ENCODE measurements at regions not wholly inside any gene's neighbourhood (a gene's known extent, or its start where the extent isn't known, plus 50 kb on each side); places are given as distances from the start of the nearest gene placed in this dataset.
"Not testable (repeated sequence)": the region's sequence is repeated elsewhere in the genome, so short reads cannot be mapped to it uniquely, and the experiment has no call there.

DNA sequence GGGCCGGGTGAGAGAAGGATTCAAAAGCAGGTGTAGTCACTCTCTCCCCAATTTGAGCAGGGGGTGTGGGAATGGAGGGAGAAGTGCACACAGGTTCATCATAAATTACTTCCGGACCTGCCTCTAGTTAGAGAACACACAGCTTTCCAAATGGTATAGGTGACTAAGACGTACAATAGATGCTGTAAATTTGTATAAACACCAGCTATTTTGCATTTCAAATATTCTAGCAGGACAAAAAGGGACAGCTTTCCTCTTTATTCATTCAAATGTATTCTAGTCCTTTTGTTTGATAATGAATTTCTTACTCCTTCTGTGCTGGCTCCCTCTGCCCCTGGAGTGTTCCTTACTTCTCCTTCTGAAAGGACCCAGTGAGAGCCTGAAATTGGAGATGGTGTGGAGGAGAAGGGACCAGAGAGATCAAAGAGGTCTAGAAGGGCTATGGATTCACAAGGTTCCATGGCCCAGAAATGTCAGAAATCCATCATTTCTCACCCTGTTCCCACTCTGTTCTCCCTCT is 53.2 kb upstream of the SH3BP4 start:
- no peak overlapping the region for H3K4me3 ChIP-seq (ENCODE audit: low read length)
- DNase-seq (ENCODE audit: low read depth, low spot score), result no peak

DNA sequence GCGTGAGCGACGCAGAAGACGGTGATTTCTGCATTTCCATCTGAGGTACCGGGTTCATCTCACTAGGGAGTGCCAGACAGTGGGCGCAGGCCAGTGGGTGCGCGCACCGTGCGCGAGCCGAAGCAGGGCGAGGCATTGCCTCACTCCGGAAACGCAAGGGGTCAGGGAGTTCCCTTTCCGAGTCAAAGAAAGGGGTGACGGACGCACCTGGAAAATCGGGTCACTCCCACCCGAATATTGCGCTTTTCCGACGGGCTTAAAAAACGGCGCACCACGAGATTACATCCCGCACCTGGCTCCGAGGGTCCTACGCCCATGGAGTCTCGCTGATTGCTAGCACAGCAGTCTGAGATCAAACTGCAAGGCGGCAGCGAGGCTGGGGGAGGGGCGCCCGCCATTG is 63.4 kb upstream of the SH3BP4 start:
- DNase-seq (ENCODE audit: low read depth, low spot score); H3K4me3 ChIP-seq (ENCODE audit: low read length): not testable (repeated sequence)

DNA sequence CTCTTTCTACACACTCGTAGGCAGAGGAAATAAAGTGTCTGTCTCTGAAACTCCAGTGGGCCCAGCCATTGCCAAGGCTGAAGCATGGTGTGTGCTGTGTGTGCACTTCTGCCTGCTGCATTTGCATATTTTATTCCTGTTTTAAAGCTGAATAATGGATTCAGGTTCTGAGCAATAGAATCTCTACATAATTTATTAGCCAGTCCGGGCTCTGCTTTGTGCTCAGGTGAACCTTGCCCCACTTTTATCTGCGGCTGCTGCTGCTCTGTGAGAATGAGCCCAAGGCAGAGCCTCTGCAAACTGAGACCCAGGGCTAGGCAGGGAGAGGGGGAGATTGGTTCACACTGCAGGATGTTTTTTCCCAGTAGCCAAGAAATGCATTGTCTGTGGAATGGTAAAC is 64.6 kb upstream of the SH3BP4 start:
- DNase-seq (ENCODE audit: low read depth, low spot score), result no peak
- no peak overlapping the region for H3K4me3 ChIP-seq (ENCODE audit: low read length)

DNA sequence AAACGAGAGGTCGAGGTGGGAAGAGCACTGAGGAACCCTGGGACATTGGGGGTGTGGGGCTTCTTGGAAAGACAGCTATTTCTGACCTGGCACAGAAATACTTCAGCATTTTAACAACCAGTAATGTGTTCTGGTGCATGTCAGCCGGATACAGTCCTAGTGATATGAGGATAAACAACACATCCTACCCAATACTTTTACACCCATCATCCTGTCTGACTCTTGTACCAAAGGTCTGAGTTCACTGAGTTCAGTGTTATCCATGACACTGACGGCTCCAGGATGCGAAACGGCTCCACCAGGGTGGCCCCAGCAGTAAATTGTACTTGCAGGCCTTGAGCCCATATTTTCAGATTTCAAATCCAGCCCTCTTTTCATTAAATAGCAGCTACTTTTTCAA is 65.9 kb upstream of the SH3BP4 start:
- DNase-seq (ENCODE audit: low read depth, low spot score), result no peak
- H3K4me3 ChIP-seq (ENCODE audit: low read length), result no peak overlapping the region

GRCh38 chr2:234885118-234885517 is 66.7 kb upstream of the SH3BP4 start:
- H3K4me3 ChIP-seq (ENCODE audit: low read length), result no peak overlapping the region
- DNase-seq (ENCODE audit: low read depth, low spot score), result no peak

GRCh38 chr2:234884591-234884990 is 67.2 kb upstream of the SH3BP4 start:
- DNase-seq (ENCODE audit: low read depth, low spot score), result no peak
- no peak overlapping the region for H3K4me3 ChIP-seq (ENCODE audit: low read length)

DNA sequence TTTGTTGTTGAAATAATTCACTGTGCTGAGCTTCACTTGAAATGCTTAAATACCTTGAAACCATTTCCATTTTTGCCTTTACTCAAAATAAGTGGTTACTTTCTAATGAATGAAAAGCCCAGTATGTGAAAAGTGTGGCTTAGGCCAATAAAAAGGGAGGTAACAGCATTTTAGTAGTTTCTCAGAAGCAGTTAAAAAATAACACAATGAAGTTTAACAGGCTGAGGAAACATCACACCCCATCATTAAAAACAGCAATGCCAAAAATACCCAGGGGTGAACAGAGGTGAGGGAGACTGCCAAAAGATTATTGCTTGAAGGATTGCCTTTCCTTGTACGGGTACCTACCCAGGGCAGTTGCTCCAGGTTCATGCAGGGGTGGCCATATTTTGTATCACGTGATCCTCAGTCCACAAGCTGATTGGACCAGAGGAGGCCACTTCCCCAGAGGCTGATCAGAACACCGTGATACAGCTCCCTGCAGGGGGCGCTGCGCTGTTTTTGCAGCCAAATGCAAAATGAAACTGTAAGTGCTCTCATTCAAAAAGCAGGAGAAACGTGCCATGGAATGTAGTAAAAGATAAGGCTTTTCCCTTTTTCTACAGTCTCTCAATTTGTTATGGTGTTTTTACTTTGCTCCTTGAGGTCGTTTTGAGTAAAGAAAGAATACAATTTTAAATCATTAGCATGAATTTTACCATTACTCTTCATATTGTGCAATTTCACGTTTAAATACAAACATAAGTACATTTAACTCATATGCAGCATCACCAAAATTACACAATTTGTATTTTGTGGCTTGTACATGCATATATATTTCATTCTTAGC is 70.2 kb upstream of the SH3BP4 start:
- H3K4me3 ChIP-seq (ENCODE audit: low read length), result no peak overlapping the region
- peak; percentile 60 for DNase-seq (ENCODE audit: low read depth, low spot score)

- H3K4me3 ChIP-seq (ENCODE audit: low read length), result no peak overlapping the region
- peak; percentile 31 for DNase-seq (ENCODE audit: low read depth, low spot score)
Measured at GRCh38 chr2:234880551-234881211, 71.1 kb upstream of the SH3BP4 start.

DNA sequence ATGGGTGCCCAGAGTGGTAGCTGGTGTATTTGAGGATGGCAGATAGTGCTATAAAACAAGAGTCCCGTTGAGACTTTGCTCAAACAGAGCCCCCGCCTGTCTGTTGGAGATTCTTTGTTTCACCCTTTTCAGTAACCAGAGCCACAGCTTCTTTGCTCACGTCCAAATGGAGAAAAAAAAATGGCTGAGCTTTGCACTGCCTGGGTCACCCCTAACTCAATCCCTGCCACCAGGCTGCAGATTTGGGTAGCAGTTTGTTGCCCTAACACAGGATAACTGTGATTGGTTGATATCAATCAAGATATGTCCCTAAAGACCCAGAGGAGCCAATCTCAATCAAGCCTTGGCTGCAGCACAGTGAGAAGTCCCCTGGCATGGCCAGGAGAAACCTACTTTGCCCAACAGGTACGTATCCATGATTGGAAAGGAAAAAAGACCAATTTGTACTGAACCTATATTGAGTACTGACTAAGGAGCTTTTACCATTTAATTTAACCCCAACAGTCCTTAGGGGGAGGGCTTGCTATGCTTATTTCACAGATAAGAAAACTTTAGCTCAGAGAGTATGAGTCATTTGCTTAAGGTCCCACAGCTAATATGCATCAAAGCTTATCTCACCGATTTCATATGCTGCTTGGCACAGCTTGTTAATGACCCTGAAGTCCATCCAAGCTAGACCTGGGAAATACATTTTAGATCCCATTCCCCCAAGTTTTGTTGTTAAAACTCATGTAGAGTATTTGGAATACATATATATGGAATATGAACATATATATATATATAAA is 72.0 kb upstream of the SH3BP4 start:
- H3K4me3 ChIP-seq (ENCODE audit: low read length), result no peak overlapping the region
- DNase-seq (ENCODE audit: low read depth, low spot score), result no peak

- not testable (repeated sequence) for H3K4me3 ChIP-seq (ENCODE audit: low read length); DNase-seq (ENCODE audit: low read depth, low spot score)
Measured at GRCh38 chr2:234876621-234877020, 75.2 kb upstream of the SH3BP4 start.

- no peak for DNase-seq (ENCODE audit: low read depth, low spot score)
Measured at GRCh38 chr2:234874347-234875046, 77.3 kb upstream of the SH3BP4 start.

DNA sequence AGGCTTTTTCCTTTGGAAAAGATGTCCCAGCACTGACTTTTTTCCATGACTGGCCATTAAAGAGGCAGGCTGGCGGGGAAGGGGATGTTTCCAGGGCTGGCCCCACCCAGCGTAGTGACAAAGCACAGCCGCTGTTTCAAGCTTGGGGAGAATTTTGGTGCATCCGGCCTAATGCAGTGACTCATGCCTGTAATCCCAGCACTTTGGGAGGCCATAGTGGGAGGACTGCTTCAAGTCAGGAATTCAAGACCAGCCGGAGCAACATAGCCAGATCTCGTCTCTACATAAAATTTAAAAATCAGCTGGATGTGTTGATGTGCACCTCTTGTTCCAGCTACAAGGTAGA is 78.0 kb upstream of the SH3BP4 start:
- no peak for DNase-seq (ENCODE audit: low read depth, low spot score)

More at GRCh38 chr2:234874347-234875046, 77.3 kb upstream of the SH3BP4 start:
- H3K4me3 ChIP-seq (ENCODE audit: low read length), result no peak overlapping the region

GRCh38 chr2:234873103-234873827 is 78.6 kb upstream of the SH3BP4 start:
- DNase-seq (ENCODE audit: low read depth, low spot score), result no peak

More for the DNA sequence above, 78.0 kb upstream of the SH3BP4 start:
- no peak overlapping the region for H3K4me3 ChIP-seq (ENCODE audit: low read length)

GRCh38 chr2:234869969-234870368 is 81.8 kb upstream of the SH3BP4 start:
- no peak for DNase-seq (ENCODE audit: low read depth, low spot score)
- no peak overlapping the region for H3K4me3 ChIP-seq (ENCODE audit: low read length)

More at GRCh38 chr2:234873103-234873827, 78.6 kb upstream of the SH3BP4 start:
- no peak overlapping the region for H3K4me3 ChIP-seq (ENCODE audit: low read length)

- DNase-seq (ENCODE audit: low read depth, low spot score), result no peak
Measured at GRCh38 chr2:234869164-234869563, 82.7 kb upstream of the SH3BP4 start.

GRCh38 chr2:234867882-234868285 is 83.9 kb upstream of the SH3BP4 start:
- DNase-seq (ENCODE audit: low read depth, low spot score), result no peak

More at GRCh38 chr2:234869164-234869563, 82.7 kb upstream of the SH3BP4 start:
- no peak overlapping the region for H3K4me3 ChIP-seq (ENCODE audit: low read length)

GRCh38 chr2:234865586-234865985 is 86.2 kb upstream of the SH3BP4 start:
- no peak for DNase-seq (ENCODE audit: low read depth, low spot score)
- no peak overlapping the region for H3K4me3 ChIP-seq (ENCODE audit: low read length)

More at GRCh38 chr2:234867882-234868285, 83.9 kb upstream of the SH3BP4 start:
- H3K4me3 ChIP-seq (ENCODE audit: low read length), result no peak overlapping the region

- H3K4me3 ChIP-seq (ENCODE audit: low read length), result no peak overlapping the region
- no peak for DNase-seq (ENCODE audit: low read depth, low spot score)
Measured at GRCh38 chr2:234865040-234865439, 86.8 kb upstream of the SH3BP4 start.

Data from Jurkat, Clone E6-1 (cell line).